ENCODE measurements at regions not wholly inside any gene's neighbourhood (a gene's known extent, or its start where the extent isn't known, plus 50 kb on each side); places are given as distances from the start of the nearest gene placed in this dataset.

- peak; percentile 28 for DNase-seq (ENCODE audit: low read depth)
Observed at GRCh38 chr17:36755586-36755985, 154.2 kb downstream of the MRM1 start.

- DNase-seq (ENCODE audit: low read depth): no peak
Observed at GRCh38 chr17:36756695-36757094, 155.3 kb downstream of the MRM1 start.

GRCh38 chr17:36760425-36760824 lies 159.0 kb downstream of the MRM1 start:
- no peak for DNase-seq (ENCODE audit: low read depth)

GRCh38 chr17:36761203-36761950 lies 160.0 kb downstream of the MRM1 start:
- DNase-seq (ENCODE audit: low read depth): no peak

- no peak for DNase-seq (ENCODE audit: low read depth)
Observed at GRCh38 chr17:36765436-36766043, 164.2 kb downstream of the MRM1 start.

- DNase-seq (ENCODE audit: low read depth): peak; percentile 21
Observed at GRCh38 chr17:36768394-36768793, 167.0 kb downstream of the MRM1 start.

- no peak for DNase-seq (ENCODE audit: low read depth)
Observed at GRCh38 chr17:36773039-36773438, 164.2 kb upstream of the LHX1 start.

GRCh38 chr17:36777118-36777517 lies 160.2 kb upstream of the LHX1 start:
- no peak for DNase-seq (ENCODE audit: low read depth)

- no peak for DNase-seq (ENCODE audit: low read depth)
Observed at GRCh38 chr17:36778448-36778847, 158.8 kb upstream of the LHX1 start.

- no peak for DNase-seq (ENCODE audit: low read depth)
Observed at GRCh38 chr17:36779550-36779949, 157.7 kb upstream of the LHX1 start.

- no peak for DNase-seq (ENCODE audit: low read depth)
Observed at GRCh38 chr17:36784633-36785032, 152.6 kb upstream of the LHX1 start.

GRCh38 chr17:36786867-36787266 lies 150.4 kb upstream of the LHX1 start:
- no peak for DNase-seq (ENCODE audit: low read depth)

- DNase-seq (ENCODE audit: low read depth): no peak
Observed at GRCh38 chr17:36791150-36791941, 145.9 kb upstream of the LHX1 start.

GRCh38 chr17:36791942-36792475 lies 145.3 kb upstream of the LHX1 start:
- DNase-seq (ENCODE audit: low read depth): no peak

GRCh38 chr17:36792849-36793248 lies 144.4 kb upstream of the LHX1 start:
- no peak for DNase-seq (ENCODE audit: low read depth)

- no peak for DNase-seq (ENCODE audit: low read depth)
Observed at GRCh38 chr17:36793976-36794375, 143.3 kb upstream of the LHX1 start.

GRCh38 chr17:36807496-36808179 lies 129.6 kb upstream of the LHX1 start:
- no peak for DNase-seq (ENCODE audit: low read depth)

- DNase-seq (ENCODE audit: low read depth): no peak
Observed at GRCh38 chr17:36808180-36808661, 129.1 kb upstream of the LHX1 start.

- DNase-seq (ENCODE audit: low read depth): no peak
Observed at GRCh38 chr17:36812762-36813161, 124.5 kb upstream of the LHX1 start.

GRCh38 chr17:36813357-36813756 lies 123.9 kb upstream of the LHX1 start:
- DNase-seq (ENCODE audit: low read depth): no peak

- DNase-seq (ENCODE audit: low read depth): no peak
Observed at GRCh38 chr17:36813957-36814563, 123.2 kb upstream of the LHX1 start.
